GM10248 (cell line): ENCODE measurements at regions not wholly inside any gene's neighbourhood (a gene's known extent, or its start where the extent isn't known, plus 50 kb on each side); places are given as distances from the start of the nearest gene placed in this dataset.

ENCODE experiments used
- CTCF ChIA-PET: fragments of 300-600 bp; sonication (Branson Sonifier 250); formaldehyde crosslinking; extraction: SDS; loops from one replicate; lab custom pipeline; 2021; ENCODE audit warnings: antibody characterized with exemption; lab: Yijun Ruan, JAX
- POLR2A ChIA-PET: fragments of 350-650 bp; sonication (Branson Sonifier 250); formaldehyde crosslinking; extraction: SDS; loops from one replicate; lab custom pipeline; 2020; ENCODE audit warnings: antibody characterized with exemption; lab: Yijun Ruan, JAX
- DNase-seq: peaks from one replicate; pipeline ENCODE4 v3.0.0; 2012; ENCODE audit errors: extremely low spot score
- TF ChIP-seq, protein P1 (sequence below): IDR thresholded peaks from 2 replicates; pipeline ENCODE4 v1.5.1; 2012; ENCODE audit warnings: mild to moderate bottlenecking, low read depth; ENCODE audit errors: extremely low read depth, missing control alignments, control extremely low read depth

- TF ChIP-seq, protein P1, sequence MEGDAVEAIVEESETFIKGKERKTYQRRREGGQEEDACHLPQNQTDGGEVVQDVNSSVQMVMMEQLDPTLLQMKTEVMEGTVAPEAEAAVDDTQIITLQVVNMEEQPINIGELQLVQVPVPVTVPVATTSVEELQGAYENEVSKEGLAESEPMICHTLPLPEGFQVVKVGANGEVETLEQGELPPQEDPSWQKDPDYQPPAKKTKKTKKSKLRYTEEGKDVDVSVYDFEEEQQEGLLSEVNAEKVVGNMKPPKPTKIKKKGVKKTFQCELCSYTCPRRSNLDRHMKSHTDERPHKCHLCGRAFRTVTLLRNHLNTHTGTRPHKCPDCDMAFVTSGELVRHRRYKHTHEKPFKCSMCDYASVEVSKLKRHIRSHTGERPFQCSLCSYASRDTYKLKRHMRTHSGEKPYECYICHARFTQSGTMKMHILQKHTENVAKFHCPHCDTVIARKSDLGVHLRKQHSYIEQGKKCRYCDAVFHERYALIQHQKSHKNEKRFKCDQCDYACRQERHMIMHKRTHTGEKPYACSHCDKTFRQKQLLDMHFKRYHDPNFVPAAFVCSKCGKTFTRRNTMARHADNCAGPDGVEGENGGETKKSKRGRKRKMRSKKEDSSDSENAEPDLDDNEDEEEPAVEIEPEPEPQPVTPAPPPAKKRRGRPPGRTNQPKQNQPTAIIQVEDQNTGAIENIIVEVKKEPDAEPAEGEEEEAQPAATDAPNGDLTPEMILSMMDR, result no peak
- POLR2A ChIA-PET, result no interaction called here
- DNase-seq, result no peak
- CTCF ChIA-PET, result no interaction called here
Observed at GRCh38 chr10:2908851-2909630, 158.3 kb upstream of the PFKP start.

GRCh38 chr10:2906974-2907373 lies 160.4 kb upstream of the PFKP start:
- TF ChIP-seq, protein P1, result no peak
- ChIA-PET POLR2A (no interaction called here), CTCF (no interaction called here)
- no peak for DNase-seq

DNA sequence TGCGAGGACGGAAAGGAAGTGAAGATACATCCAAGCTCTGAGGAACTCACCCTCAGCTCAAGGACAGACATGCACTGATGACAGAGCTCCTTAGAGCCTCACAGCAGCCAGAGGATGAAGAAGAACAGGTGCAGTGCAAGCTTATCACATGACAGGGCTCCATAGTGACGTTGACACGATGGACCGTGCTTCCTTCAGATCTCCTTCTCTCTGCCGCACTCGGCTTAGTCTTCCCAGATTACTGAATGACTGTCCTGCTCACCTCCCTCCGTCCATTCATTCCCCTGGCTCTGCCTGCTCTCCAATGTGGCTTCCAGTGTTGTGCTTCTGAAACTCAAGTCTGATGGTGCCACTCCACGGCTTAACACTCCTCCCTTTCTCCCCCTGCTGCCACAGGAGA lies 161.5 kb upstream of the PFKP start:
- POLR2A ChIA-PET, result no interaction called here
- TF ChIP-seq, protein P1, result no peak
- CTCF ChIA-PET, result interaction anchor here (1.0 kb wide), 1 partner anchor 22 kb away, joined by 3 read pairs; no protein-coding TSS in a partner anchor
- DNase-seq, result no peak

- CTCF ChIA-PET, result interaction anchor here (1.8 to 2.1 kb wide), 2 partner anchors 20 to 28 kb away, joined by 4 to 6 read pairs; no protein-coding TSS in a partner anchor
- POLR2A ChIA-PET, result no interaction called here
- TF ChIP-seq, protein P1, result no peak
- DNase-seq, result no peak
Observed at GRCh38 chr10:2900530-2900929, 166.8 kb upstream of the PFKP start.

GRCh38 chr10:2899246-2899951 lies 167.9 kb upstream of the PFKP start:
- TF ChIP-seq, protein P1, result no peak
- ChIA-PET CTCF (no interaction called here), POLR2A (no interaction called here)
- no peak for DNase-seq

GRCh38 chr10:2898509-2898860 lies 168.9 kb upstream of the PFKP start:
- ChIA-PET POLR2A (no interaction called here), CTCF (no interaction called here)
- TF ChIP-seq, protein P1, result no peak
- no peak for DNase-seq
